Left lobe of liver (tissue), 2 donors: ENCODE measurements at regions not wholly inside any gene's neighbourhood (a gene's known extent, or its start where the extent isn't known, plus 50 kb on each side); places are given as distances from the start of the nearest gene placed in this dataset.
"Not testable (repeated sequence)": the region's sequence is repeated elsewhere in the genome, so short reads cannot be mapped to it uniquely, and the experiment has no call there.

Source experiments
- ATAC-seq: fragments of 200-7000 bp; cut with Tn5 transposase; one replicate; pipeline ENCODE4 v1.9.1; 2020; ENCODE audit warnings: mild to moderate bottlenecking, moderate library complexity
- DNase-seq: peaks from one replicate; pipeline ENCODE4 v3.0.0-alpha.2; 2020; ENCODE audit warnings: low spot score
- donor health status: DM: no; HTN: no; CAD: no; lungs with moderate emphysema.
- donor health status: DM: no; HTN: yes; CAD: no.

- ATAC-seq, DNase-seq: not testable (repeated sequence)
Measured at GRCh38 chr13:40373608-40374007, 292.8 kb downstream of the FOXO1 start.

- DNase-seq = no peak
- no peak for ATAC-seq
Measured at GRCh38 chr13:40375489-40376171, 290.8 kb downstream of the FOXO1 start.

DNA sequence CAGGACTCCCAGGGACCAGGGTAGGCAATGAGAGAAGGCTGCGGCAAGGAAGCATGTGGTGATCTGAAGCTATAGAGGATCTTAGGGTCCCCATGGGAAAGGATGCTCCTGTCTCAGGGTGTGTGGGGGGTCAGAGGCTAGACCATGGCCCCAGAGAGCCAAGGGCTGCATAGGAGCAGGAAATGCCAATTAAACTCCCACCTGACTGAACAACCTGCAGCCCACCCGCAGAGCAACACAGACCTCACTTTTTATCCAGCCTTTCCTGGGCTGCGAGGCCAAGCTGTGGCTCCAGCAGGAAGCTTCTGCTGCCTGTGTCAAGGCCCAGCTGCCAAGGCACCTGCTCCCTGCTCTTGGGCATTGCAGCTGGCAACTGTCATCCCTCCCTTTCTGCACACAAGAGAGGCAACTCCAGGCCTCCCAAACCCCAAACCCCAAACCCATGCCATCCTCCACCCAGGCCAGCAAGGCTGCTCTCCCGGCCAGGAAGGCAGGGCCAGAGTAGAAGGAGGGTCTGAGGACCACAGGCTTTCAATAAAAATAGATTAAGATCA lies 290.1 kb downstream of the FOXO1 start:
- no peak for ATAC-seq

GRCh38 chr13:40376867-40377535 lies 289.4 kb downstream of the FOXO1 start:
- DNase-seq = no peak
- no peak for ATAC-seq

More for the DNA sequence above, 290.1 kb downstream of the FOXO1 start:
- no peak for DNase-seq

DNA sequence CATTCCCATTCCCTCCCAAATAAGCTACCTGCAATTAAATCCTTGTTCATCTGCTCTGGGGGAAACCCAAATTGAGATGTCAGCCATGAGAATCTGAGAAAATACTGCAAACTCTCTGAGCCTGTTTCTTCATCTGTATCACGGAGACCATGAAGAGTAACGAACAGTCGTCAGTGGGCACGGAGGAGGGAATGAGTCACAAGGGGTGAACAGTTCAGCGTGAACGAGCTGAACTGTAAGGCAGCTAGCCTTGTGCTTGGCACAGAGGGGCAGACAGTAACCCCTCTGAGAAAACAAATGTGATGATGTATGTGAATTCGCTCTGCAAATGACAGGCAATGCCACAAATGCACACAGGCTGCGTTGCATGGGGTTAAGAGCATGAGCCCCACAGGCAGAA lies 288.7 kb downstream of the FOXO1 start:
- DNase-seq = no peak
- ATAC-seq = no peak

- DNase-seq (no peak), ATAC-seq (no peak)
Measured at GRCh38 chr13:40379196-40379595, 287.2 kb downstream of the FOXO1 start.

GRCh38 chr13:40379794-40380578 lies 286.5 kb downstream of the FOXO1 start:
- DNase-seq = no peak
- ATAC-seq = no peak

DNA sequence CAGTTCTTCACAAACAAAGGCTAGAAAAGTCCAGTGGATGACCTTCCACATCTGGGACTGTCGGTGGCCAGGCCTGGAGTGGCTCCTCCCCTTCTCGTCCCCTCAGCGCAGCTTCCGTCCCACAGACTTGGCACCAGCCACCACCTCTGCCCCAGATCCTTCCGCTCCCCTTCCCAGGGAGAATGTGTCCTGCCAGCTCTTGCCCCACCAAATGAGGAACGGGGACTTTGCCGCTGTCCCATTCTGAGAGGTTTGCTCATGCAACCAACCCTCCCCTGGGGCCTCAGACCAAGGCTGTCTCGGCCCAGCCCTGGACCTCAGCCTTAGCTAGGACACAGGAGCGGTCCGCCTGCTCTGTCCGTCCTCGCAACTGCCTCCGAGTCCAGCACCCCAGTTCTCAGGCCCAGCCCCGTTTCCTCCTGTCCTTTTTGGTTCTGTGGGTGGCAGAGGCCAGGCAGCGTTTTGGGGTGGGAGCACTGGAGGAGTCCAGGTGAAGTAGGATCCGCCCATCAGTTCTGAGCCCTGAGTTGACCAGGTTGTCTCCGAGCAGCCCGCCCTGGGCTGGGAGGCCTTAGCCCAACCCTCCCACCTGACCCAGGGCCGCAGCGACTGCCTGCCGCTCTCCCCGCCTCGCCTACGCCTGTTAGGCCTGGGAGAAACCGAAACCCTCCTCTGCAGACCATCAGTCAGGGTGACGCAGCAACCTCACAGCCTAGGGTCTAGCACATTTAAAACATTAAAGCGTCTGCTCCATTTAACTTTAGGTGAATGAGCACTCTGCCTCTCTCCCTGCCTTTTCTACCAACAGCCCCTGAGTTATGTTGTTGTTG lies 284.3 kb downstream of the FOXO1 start:
- no peak for DNase-seq
- ATAC-seq = peak; percentile 52

- no peak for DNase-seq
- ATAC-seq = no peak
Measured at GRCh38 chr13:40383132-40383531, 283.3 kb downstream of the FOXO1 start.

- DNase-seq (no peak), ATAC-seq (no peak)
Measured at GRCh38 chr13:40383885-40384284, 282.6 kb downstream of the FOXO1 start.

DNA sequence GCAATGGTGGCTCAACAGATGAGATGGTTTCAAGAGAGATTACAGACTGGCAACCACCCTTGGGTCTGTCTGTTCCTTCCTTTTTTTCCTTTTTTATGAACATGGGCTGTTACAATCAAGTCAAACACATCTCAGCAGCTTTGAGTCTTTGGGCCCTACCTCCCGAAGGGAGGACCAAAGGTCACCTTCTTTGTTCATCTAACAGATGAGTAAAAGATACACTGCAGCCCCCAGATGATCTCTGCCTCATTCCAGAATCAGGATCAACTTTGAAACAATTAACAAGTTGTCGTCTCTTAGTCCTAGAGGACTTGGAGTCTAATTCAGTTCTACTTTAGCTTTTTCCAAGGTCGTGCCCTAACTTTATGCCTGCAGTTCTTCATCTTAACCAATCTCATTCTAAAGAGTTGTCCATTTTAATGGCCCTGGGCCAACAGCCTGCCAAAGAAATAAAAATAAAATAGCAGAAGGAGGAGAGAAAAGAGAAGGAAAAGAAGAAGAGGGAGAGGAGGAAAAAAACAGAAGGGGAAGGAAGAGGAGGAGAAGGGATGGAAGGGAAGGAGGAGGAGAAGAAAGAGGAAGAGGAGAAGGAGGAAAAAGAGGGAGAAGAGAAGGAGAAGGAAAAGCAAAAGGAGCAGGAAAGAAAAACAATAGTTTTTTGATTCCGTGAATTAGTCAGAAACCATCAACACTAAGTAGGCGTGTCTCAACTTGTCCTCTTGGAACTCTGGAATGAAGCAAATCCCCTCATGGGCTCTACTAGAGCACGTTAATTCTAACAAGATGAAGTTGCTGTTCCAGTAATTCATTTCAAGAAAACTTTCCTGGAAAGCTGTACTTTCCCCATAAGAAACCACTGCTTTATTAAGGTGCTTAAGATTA lies 281.2 kb downstream of the FOXO1 start:
- ATAC-seq (no peak), DNase-seq (no peak)

GRCh38 chr13:40385858-40386180 lies 280.6 kb downstream of the FOXO1 start:
- ATAC-seq = no peak
- DNase-seq = no peak

GRCh38 chr13:40386586-40386985 lies 279.9 kb downstream of the FOXO1 start:
- DNase-seq (no peak), ATAC-seq (no peak)

GRCh38 chr13:40387775-40388174 lies 278.7 kb downstream of the FOXO1 start:
- no peak for ATAC-seq

DNA sequence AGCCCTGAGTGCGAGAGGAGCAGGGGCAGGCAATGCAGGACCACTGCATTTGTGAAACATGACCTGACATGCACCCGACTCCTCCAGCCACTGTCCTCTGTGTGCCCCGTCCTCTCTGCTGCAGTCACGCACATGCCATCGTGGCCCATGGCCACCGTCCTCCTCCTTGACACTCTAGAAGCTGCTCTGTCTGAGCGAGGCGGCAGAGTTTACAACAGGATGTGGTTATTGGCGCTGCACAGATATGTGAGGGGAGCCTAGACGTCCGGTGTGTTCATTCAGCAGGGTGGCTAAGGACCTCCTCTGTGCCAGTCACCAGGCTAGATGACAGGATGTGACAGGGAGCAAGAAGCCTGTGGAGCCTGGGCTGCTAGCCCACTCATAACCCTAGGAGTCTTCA lies 277.8 kb downstream of the FOXO1 start:
- peak; percentile 42 for ATAC-seq
- no peak for DNase-seq

More at GRCh38 chr13:40387775-40388174, 278.7 kb downstream of the FOXO1 start:
- no peak for DNase-seq

DNA sequence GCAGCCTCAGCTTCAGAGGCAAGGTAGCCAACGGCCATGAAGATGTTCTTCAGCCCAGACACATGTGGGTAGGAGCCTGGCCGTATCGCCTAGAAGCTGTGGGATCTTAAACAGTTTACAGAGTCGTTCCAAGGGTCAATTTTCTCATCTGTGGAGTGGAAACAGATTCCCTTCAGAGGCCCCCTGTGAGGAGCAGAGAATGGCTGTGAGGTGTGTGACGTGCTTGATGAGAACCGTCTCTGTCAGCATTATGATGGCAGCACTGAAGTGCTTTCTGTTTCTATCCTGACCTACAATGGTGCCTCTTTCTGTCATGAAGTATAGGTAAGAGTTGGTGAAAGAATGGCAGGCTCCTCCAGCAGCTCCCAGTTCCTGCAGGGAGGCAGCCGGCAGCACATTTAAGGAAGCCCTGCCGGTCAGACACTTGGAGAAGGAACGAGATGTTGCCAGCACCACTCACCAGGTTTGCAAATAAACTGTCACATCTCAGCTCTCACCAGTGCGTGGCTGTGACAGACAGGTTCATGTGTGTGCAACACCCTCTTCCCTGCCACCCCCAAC lies 277.3 kb downstream of the FOXO1 start:
- ATAC-seq (no peak), DNase-seq (no peak)

DNA sequence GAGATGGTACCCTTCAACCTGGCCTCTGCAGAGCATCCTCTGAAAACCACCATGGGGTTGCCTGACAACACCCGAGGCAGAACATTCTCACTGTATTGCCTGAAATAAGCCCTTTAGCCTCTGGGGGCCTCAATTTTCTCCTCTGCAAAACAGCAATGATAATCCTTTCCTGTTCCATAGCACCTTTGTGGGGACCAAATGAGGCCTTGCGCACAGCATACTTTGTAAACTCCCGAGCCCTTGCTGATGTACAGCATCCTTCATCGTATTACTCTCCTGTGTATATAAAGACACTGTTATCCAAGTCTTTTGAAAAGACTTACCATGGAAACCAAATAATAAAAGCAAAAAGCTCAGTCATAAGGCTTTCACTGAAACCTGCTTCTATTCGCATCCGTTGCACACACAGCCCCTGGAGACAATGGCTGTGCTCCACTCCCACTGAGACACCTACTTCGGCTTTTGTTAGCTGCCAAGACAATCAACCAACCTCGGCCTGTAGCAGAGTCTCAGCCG lies 276.0 kb downstream of the FOXO1 start:
- ATAC-seq = no peak
- no peak for DNase-seq

GRCh38 chr13:40391788-40392187 lies 274.7 kb downstream of the FOXO1 start:
- DNase-seq (no peak), ATAC-seq (no peak)

GRCh38 chr13:40394304-40394985 lies 272.0 kb downstream of the FOXO1 start:
- DNase-seq (no peak), ATAC-seq (no peak)
